HG02759 (cell line): ENCODE measurements at regions not wholly inside any gene's neighbourhood (a gene's known extent, or its start where the extent isn't known, plus 50 kb on each side); places are given as distances from the start of the nearest gene placed in this dataset.
A peak's percentile ranks its signal among the peaks of the same experiment; 100 is the strongest.

Source experiments
- ATAC-seq: cut with Tn5 transposase; IDR thresholded peaks from one replicate; pipeline ENCODE4 v1.9.1; 2021; ENCODE audit warnings: mild to moderate bottlenecking, moderate library complexity; ENCODE audit not compliant: unreplicated experiment

DNA sequence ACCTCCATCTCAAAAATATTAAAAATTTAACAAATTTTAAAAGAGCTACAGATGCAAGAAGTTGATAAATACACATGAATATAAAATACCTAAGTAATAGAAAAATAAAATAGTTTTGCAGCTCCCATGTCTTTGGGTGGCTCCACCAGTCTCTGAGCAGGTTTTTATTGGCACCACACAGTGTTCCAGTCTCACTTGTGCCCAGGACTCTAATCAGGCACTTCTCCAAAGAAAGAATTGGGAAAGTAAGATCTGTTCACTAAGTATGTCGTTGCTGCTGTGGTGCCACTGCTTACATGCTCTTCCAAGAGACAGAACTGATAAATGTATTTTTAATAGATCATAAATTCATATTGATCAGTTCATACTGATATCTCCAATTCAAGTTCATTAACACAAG is 92.5 kb upstream of the ABI3BP start:
- no peak for ATAC-seq

DNA sequence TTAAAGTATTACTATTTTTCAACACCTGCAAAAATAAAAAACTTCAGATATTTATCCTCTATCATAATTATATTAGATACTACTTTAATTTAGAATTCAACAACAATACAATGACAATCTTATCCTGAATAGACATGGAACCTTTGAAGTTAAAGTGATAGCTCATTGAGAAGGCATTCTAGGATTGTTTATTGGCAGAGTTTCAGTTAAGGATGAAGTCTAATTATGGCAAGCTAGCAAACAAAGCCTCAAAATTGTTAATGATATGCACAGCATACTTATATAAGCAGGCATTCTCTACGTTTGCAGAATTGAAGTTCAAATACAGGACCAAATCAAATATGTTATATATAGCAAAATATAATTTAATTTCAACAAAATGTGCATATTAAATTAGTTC is 91.2 kb upstream of the ABI3BP start:
- no peak for ATAC-seq

DNA sequence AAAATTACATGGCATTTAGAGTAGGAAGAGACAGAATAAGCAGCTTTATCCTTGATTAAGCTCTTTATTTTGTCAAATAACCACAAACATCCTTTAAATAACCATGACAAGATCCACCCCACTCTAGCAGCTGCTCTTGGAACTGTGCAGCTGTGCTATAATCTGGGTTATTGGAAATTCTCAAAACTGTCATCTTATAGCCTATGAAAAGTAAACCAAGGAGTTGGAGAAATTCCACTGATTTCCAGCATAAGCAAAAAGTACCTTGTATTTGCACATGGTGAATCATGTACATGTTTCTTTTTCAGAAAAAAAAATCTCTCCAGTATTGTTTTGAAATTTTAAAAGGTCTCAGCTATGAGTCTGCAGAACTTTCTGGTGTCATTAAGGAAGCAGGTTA is 88.8 kb upstream of the ABI3BP start:
- ATAC-seq = no peak

DNA sequence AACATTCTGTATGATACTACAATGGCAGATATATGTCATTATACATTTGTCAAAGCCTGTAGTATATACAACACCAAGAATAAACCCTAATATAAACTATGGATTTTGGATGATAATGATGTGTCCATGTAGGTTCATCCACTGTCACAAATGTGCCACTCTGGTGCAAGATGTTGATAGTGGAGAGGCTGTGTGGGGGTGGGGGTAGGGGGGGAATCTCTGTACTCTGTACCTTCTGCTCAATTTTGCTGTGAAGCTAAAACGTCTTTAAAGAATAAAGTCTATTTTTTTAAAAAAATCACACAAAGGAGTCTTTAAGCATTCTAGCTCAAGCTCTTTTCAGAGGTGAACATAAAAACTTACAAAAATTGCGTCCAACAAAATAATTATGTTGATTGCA is 88.2 kb upstream of the ABI3BP start:
- no peak for ATAC-seq

DNA sequence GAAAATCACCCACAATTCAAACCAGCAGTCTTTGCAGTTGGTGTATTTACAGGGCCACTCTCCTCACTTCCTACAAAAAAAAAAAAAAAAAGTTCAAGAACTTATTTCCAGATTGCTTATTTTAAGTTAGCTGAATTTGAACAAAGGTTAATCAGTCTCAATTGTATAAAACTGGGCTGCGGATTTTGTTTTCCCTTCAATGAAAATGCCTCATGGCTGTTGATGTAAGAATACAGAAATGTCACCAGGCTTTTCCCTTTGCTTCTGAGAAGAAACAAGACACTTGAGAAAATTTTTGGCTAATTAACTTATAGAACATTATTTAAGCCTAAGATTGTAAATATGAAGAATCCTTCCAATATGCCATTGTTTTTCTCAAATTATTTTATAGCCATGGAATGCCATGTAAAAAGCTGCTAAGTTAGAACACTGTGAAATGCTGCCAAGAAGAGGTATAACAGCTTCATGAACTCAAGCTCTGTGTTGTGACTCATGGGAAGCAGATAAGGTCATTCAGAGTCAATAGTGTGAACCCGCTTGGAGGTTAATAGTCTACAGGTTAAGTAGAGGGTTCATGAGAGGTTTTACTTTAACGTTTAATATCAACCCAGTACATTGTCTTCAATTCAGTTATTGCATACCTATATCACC is 84.3 kb upstream of the ABI3BP start:
- no peak for ATAC-seq

DNA sequence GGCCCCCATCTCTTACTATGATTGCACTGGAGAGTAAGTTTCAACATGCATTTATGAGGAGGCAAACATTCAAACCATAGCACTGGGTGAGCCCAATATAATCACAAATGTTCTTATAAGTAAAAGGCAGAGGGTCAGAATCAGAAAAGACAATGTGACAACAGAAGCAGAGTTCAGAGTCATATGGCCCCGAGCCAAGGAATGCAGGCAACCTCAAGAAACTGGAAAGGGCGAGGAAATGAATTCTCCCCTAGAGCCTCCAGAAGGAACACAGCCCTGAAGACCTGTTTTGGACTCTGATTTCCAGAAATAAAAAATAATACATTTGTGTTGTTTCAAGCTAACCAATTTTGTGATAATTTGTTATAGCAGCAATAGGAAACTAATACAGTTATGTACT is 81.3 kb upstream of the ABI3BP start:
- ATAC-seq = no peak

DNA sequence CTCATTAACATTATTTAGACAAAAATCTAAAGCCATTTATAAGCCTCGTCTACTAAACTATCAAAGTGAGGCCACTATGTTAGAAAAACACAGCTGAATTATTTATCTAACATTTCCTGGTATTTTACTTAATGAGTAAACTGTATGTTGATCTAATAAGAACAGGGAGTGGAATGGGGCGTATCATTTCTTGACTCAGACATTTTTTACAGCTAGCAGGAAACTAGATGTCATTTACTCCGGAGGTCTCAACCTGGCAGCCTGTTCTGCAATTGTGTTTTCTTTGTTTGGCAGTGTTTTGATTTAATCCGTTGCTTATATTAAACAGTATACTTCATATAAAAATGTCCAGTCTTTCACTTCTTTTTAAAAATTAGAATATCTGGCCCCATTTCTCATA is 79.1 kb upstream of the ABI3BP start:
- ATAC-seq = no peak

DNA sequence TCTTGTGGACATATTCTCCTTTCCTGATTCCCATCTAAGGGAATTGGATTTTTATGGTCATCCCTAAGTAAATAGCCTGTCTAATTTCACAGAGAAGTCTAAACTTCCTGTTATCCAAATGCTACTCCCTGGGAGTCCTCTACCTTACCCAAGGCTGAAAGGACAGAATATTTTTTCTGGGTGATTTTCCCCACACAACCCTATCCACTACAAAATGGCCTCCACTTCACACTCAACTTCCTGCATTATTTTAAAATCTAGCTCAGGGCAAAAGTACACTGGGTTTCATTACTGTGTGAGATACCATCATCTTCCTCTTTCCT is 77.5 kb upstream of the ABI3BP start:
- ATAC-seq = no peak

DNA sequence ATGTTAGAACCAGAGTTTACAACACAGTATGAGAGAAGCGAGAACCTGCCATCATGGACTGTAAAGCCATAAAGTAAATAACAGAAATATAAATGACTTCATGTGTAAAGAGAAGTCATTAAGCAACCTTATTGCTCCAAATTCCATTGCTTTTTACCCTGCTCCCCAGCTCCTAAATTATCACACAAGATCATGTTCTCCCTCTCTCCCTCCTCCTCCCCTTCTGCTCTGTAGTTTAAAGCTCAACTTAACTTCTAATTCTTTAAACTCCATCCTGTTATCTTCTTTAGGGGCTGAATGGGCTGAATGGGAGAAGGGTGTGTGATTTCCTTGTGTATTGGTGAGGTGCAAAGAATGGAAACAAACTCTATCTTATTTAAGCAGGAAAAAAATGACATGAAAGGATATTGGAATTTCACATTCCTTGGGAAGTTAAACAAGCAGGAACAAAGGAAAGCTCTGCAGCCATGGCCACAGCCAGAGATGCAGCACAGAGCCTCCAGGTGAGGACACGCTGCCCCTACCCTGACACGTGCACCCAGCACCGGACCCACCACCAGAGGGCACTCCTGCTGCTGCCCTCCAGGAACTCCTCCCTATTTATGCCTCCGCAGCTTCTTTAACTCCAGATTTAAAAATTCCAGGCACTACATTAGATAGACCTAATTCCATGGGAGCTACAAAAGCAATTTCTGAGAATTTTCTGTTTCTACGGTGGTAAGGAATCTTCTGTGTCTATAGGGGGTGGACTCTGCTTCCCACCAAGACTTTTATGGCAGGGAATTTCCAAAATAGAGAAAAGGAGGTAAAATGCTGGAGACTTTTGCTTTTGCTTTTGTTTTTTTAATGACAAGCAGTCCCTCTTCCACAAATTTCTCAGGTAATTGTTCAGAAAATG is 76.9 kb upstream of the ABI3BP start:
- ATAC-seq = peak; percentile 79

DNA sequence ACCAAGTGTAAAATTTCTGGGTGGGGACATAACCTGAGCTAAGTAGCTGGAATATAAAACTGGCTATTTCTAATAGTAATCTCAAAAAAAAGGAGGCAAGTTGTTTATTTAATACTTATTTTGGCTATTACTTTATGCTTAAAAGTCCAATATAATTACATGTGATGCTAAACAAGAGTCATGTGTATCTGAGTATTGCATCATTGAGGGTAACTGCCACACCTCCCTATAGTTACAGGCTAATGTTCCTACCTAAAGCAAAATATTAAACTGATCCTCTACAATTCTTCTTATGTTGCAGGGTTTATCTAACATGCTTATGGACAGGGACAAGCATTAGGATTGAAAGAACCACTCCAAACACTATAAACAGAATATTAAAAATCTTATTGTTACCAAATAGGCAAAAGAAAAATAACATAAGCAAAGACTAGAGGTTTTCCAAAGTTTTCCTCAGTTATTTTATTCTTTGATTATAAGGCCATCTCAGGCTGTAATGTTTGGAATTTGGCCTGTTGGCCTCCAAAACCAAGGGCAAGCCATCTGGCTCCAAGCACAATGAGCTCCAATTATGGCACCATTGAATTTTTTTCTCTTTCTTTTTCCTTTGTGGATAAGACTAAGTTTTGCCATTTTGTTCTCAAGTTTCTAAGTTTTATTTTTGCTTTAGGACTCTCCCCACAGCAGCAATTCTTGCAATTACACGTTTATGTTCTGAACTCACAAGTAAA is 75.8 kb upstream of the ABI3BP start:
- no peak for ATAC-seq

DNA sequence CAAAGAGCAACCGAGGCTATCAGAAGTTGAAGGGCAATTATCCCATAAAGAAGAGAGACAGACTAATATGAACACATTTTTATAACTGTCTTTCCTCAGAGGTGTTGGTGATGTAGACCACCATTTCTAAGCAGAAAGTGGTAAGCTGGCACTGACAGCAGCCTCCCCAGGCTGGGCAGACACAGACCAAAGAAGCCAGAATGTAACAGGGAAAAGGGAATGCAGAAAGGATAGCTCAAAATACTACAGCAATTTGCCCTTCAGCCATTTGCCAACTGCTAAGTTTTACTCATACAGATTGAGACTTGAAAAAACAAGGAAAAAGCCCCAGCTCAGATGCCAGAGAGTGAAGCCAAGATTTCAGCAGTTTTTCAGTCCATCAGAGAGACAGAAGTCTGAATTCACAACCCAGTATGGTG is 73.5 kb upstream of the ABI3BP start:
- no peak for ATAC-seq

DNA sequence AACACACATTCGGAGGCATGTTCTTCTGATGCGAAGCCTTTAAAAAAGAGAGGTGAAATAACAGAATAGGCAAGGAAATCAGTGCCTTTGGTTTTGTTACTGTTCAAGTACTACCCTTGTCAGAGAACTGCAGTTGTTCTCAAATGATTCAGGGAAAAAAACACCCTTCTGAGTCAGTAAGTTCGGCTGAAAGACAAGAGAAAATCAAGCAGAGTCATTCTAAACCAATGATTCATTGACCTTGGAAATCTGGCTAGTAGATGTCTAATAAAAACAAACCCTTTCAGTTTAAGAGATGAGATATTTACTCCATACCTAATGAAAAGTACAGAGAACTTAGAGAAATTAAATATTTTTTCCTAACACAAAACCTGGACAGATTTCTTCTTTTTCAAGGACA is 72.7 kb upstream of the ABI3BP start:
- no peak for ATAC-seq

DNA sequence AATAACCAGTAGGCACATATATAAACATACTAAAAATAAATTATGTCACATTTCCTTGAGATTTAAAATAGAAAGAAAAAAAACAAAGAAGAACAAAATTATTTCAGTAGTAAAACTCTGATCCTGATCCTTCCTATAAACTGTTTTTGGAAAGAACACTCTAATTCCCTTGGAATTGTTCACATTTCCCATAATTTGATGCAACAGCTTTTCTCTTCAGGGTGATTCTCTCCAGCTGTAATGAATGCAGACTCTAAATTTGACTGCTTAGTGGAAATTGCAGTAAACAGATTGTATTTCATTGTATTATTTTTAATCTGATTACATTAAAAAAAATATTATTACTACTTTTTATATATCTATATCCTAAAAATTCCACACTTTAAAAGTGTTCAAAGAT is 70.2 kb upstream of the ABI3BP start:
- no peak for ATAC-seq

DNA sequence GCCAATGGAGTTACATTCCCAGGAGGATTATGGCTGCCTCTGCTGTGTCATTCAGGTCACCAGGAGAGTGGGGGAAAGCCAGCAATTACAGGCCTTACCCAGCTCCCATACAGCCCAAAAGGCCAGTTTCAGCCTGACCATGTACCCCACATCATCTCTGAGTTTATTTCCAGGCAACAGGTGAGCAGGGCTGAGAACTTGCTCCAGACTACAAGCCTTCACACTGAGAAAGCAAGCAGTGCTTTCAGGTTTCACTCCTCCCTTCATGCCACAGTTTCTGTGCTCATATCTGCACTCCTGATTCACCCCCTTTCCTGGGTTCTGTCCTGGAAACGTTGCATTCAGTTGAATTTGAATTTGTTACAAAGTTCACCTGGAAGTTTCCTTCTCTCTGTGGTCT is 68.1 kb upstream of the ABI3BP start:
- ATAC-seq = no peak

DNA sequence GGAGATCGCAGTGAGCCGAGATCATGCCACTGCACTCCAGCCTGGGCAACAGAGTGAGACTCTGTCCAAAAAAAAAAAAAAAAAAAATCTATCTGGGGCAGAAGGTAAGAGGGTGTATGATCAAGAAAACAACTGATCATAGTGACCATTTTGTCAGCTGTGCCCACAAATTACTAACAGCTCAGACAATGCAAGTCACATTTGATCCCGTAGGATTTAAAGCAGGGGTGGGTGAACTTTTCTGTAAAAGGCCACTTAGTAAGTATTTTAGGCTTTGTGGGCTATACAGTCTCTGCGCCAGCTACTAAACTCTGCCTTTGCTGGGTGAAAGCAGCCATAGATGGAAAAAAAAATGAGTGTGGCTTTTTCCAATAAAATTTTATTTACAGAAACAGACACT is 57.6 kb upstream of the ABI3BP start:
- no peak for ATAC-seq

DNA sequence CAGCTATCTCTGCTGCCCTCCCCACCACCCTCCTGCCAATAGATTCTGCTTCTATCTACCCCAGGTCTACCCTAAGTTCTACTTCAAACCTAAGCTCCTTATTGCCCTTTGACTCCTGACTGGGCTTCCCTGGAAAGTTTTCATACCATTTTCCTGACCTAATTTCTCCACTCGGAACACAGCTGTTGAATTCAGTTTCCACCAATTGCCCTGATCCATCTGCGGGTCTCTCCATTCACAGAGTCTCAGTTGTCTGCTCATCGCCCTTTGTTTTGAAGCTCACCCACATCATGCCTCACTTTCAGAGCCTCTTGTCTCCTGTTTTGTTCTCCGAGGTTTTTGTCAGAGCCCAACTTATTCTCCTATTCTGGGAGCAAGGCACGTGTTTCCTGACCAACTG is 56.8 kb upstream of the ABI3BP start:
- no peak for ATAC-seq

DNA sequence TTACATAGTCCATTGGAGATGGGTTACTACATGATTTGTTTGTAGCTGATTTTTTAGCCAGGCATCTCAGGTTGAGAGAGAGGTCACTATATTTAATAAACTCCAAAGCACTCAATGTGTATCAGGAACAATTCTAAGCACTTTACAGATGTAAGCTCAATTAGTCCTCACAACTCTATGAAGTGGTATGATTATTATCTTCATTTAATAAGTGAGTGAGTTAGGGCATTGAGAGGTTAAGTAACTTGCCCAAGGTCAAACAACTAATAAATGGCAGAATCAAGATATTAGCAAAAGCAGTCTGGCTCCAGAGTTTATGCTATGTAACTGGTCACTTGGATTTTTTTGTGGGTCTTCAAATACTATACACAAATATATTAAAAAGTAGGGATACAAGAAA is 56.3 kb upstream of the ABI3BP start:
- ATAC-seq = no peak

DNA sequence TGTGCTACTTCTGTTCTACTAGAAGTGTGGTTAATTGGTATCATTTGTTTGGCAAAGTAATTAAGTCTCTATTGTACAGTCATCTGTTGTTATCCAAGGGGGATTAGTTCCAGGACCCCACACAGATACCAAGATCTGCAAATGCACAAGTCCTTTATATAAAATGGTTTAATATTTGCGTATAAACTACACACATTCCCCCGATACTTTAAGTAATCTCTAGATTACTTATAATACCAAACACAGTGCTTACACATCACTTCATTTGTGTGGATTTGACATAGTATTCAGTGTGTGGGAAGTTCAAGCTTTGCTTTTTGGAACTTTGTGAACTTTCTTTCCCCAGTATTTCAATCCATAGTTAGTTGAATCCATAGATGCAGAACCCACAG is 50.5 kb upstream of the ABI3BP start:
- ATAC-seq = no peak

DNA sequence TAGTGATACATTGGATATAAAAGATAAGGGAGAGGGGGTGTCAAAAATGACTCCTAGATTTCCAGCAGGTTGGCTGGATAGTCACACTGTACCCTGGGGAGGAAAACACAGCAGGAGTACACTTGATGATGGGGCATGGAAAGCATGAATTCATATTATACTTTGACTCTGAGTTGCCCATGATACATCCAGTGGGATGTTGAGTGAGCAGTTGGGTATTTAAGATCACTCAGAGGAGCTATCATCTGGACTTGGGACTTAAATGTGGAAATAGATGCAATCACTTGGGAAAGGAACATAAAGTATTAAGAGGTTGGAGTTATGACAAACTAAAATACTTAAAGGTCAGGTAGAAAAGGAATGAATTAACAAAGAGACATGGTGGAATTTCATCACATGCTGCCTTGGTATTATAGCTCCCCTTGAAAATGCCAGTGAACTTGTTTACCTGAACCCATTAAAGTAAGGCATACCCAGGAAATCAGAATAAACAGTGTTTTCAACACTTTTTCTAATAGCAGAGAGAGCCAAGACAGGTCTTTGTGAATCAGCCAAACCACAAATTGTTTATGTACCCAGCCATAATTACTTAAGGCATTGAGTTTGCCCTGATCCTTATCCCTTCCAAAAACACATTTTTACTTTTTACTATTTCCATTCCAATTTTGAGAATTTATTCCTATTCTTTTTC is 49.9 kb upstream of the ABI3BP start:
- ATAC-seq = no peak
